ENCODE measurements at regions not wholly inside any gene's neighbourhood (a gene's known extent, or its start where the extent isn't known, plus 50 kb on each side); places are given as distances from the start of the nearest gene placed in this dataset.
"Not testable (repeated sequence)": the region's sequence is repeated elsewhere in the genome, so short reads cannot be mapped to it uniquely, and the experiment has no call there.

GRCh38 chr5:118293378-118293777 lies 695.0 kb downstream of the DTWD2 start:
- H3K4me3 ChIP-seq (replicated peaks in 1 of 2; ENCODE audit: low read depth in 2 of 2, low read length in 2 of 2): no peak overlapping the region
- TF ChIP-seq CTCF (IDR thresholded peaks at IDR 0.05; ENCODE audit: low read depth, low read length): no peak
- no peak for DNase-seq (ENCODE audit: low read depth in 2 of 2)

- no peak for DNase-seq (ENCODE audit: low read depth in 2 of 2)
- H3K4me3 ChIP-seq (replicated peaks in 1 of 2; ENCODE audit: low read depth in 2 of 2, low read length in 2 of 2): no peak overlapping the region
- no peak for TF ChIP-seq CTCF (IDR thresholded peaks at IDR 0.05; ENCODE audit: low read depth, low read length)
Measured at GRCh38 chr5:118290204-118290603, 698.1 kb downstream of the DTWD2 start.

- not testable (repeated sequence) for H3K4me3 ChIP-seq (replicated peaks in 1 of 2; ENCODE audit: low read depth in 2 of 2, low read length in 2 of 2); DNase-seq (ENCODE audit: low read depth in 2 of 2)
Measured at GRCh38 chr5:118284230-118284629, 704.1 kb downstream of the DTWD2 start.

GRCh38 chr5:118282480-118283038 lies 705.8 kb downstream of the DTWD2 start:
- not testable (repeated sequence) for H3K4me3 ChIP-seq (replicated peaks in 1 of 2; ENCODE audit: low read depth in 2 of 2, low read length in 2 of 2)

GRCh38 chr5:118279540-118280294 lies 708.6 kb downstream of the DTWD2 start:
- no peak for TF ChIP-seq CTCF (IDR thresholded peaks at IDR 0.05; ENCODE audit: low read depth, low read length)
- H3K4me3 ChIP-seq (replicated peaks in 1 of 2; ENCODE audit: low read depth in 2 of 2, low read length in 2 of 2): no peak overlapping the region
- no peak for DNase-seq (ENCODE audit: low read depth in 2 of 2)

More at GRCh38 chr5:118282480-118283038, 705.8 kb downstream of the DTWD2 start:
- DNase-seq (ENCODE audit: low read depth in 2 of 2): not testable (repeated sequence)

GRCh38 chr5:118270526-118270925 lies 717.8 kb downstream of the DTWD2 start:
- no peak for DNase-seq (ENCODE audit: low read depth in 2 of 2)
- H3K4me3 ChIP-seq (replicated peaks in 1 of 2; ENCODE audit: low read depth in 2 of 2, low read length in 2 of 2): no peak overlapping the region
- TF ChIP-seq CTCF (IDR thresholded peaks at IDR 0.05; ENCODE audit: low read depth, low read length): no peak

- DNase-seq (ENCODE audit: low read depth in 2 of 2): no peak
- no peak for TF ChIP-seq CTCF (IDR thresholded peaks at IDR 0.05; ENCODE audit: low read depth, low read length)
- H3K4me3 ChIP-seq (replicated peaks in 1 of 2; ENCODE audit: low read depth in 2 of 2, low read length in 2 of 2): no peak overlapping the region
Measured at GRCh38 chr5:118258223-118258622, 730.1 kb downstream of the DTWD2 start.

- H3K4me3 ChIP-seq (replicated peaks in 1 of 2; ENCODE audit: low read depth in 2 of 2, low read length in 2 of 2): no peak overlapping the region
- TF ChIP-seq CTCF (IDR thresholded peaks at IDR 0.05; ENCODE audit: low read depth, low read length): no peak
- peak in 1 of 2 donors; percentile 30 for DNase-seq (ENCODE audit: low read depth in 2 of 2)
Measured at GRCh38 chr5:118257066-118257465, 731.3 kb downstream of the DTWD2 start.
